ENCODE measurements at regions not wholly inside any gene's neighbourhood (a gene's known extent, or its start where the extent isn't known, plus 50 kb on each side); places are given as distances from the start of the nearest gene placed in this dataset.

GRCh38 chr17:72535779-72536178 lies 415.0 kb downstream of the SOX9 start:
- TF ChIP-seq POLR2AphosphoS5 (IDR thresholded peaks at IDR 0.05; ENCODE audit: borderline replicate concordance, low read depth, low read length) (no peak), EZH2 (IDR thresholded peaks at IDR 0.05) (no peak), FOXP2 (optimal IDR thresholded peaks at IDR 0.05; ENCODE audit: control extremely low read depth, extremely low read length, insufficient read depth) (no peak)

Measured in SK-N-MC (cell line).